HepG2 (cell line): ENCODE measurements at regions not wholly inside any gene's neighbourhood (a gene's known extent, or its start where the extent isn't known, plus 50 kb on each side); places are given as distances from the start of the nearest gene placed in this dataset.

Experiments
- AGO2 ChIP-seq: fragments of 200-400 bp; formaldehyde crosslinking; optimal IDR thresholded peaks from 2 replicates; pipeline ENCODE3; 2017; ENCODE audit warnings: mild to moderate bottlenecking, low read depth, low read length, moderate library complexity
- HBP1 ChIP-seq: IDR thresholded peaks from 2 replicates; pipeline ENCODE4 v1.6.1; 2016; ENCODE audit warnings: low read depth, control low read depth
- NFAT5 ChIP-seq: sonication (generic); formaldehyde crosslinking; IDR thresholded peaks from 2 replicates; pipeline ENCODE4 v1.4.0; 2020; ENCODE audit warnings: missing genetic modification reagents
- SRSF9 ChIP-seq: fragments of 200-400 bp; formaldehyde crosslinking; IDR thresholded peaks from 2 replicates; pipeline ENCODE4 v1.6.1; 2018; ENCODE audit warnings: borderline replicate concordance, mild to moderate bottlenecking, low read depth, low read length; ENCODE audit not compliant: insufficient read depth, poor library complexity, severe bottlenecking
- THYN1 ChIP-seq: sonication (generic); formaldehyde crosslinking; IDR thresholded peaks from 2 replicates; pipeline ENCODE4 v1.8.1; 2023; ENCODE audit warnings: low read depth, mild to moderate bottlenecking, moderate library complexity, missing genetic modification reagents, borderline replicate concordance
- ZFAT ChIP-seq: sonication (generic); formaldehyde crosslinking; conservative IDR thresholded peaks from 2 replicates; pipeline ENCODE4 v1.8.1; 2023; ENCODE audit warnings: missing genetic modification reagents, inconsistent platforms
- ZFY ChIP-seq: sonication (generic); formaldehyde crosslinking; IDR thresholded peaks from 2 replicates; pipeline ENCODE4 v1.4.0; 2020; ENCODE audit warnings: missing genetic modification reagents
- ZNF44 ChIP-seq: sonication (generic); formaldehyde crosslinking; IDR thresholded peaks from 2 replicates; pipeline ENCODE4 v1.5.1; 2020; ENCODE audit warnings: mild to moderate bottlenecking, missing genetic modification reagents

- TF ChIP-seq NFAT5 (no peak), AGO2 (no peak), SRSF9 (no peak), THYN1 (CRISPR knock-in tag) (no peak), ZFY (no peak), ZFAT (CRISPR knock-in tag) (no peak), ZNF44 (no peak), HBP1 (no peak)
These were observed 130.5 kb downstream of the FOXB1 start (continued) for GRCh38 chr15:60134609-60135008.
